ENCODE measurements at regions not wholly inside any gene's neighbourhood (a gene's known extent, or its start where the extent isn't known, plus 50 kb on each side); places are given as distances from the start of the nearest gene placed in this dataset.

- TF ChIP-seq CTCF (IDR thresholded peaks at IDR 0.05): no peak
- TF ChIP-seq POLR2AphosphoS5 (IDR thresholded peaks at IDR 0.05): no peak
These were observed 72.4 kb downstream of the MSX2 start for GRCh38 chr5:174796711-174797192.
